Liver (tissue), 8 donors: ENCODE measurements at regions not wholly inside any gene's neighbourhood (a gene's known extent, or its start where the extent isn't known, plus 50 kb on each side); places are given as distances from the start of the nearest gene placed in this dataset.

Experiments
- DNase-seq: peaks from one replicate; pipeline ENCODE4 v3.0.0-alpha.2; 2017; ENCODE audit warnings: low spot score
- H3K27ac ChIP-seq, 2 donors: one replicate each; pipeline ENCODE4 v1.7.0; 2013; ENCODE audit warnings: inconsistent platforms in 2 of 2, low read length in 2 of 2, control low read depth in 1 of 2, low read depth in 1 of 2, mild to moderate bottlenecking in 1 of 2
- H3K27me3 ChIP-seq, 4 donors: one replicate each; pipeline versions ENCODE4 v1.6.1 to v1.7.0; 2013; ENCODE audit warnings: low read length in 3 of 4, inconsistent platforms in 1 of 4, mild to moderate bottlenecking in 1 of 4, moderate library complexity in 1 of 4; ENCODE audit not compliant: control insufficient read depth in 4 of 4, insufficient read depth in 4 of 4
- H3K36me3 ChIP-seq, 4 donors: one replicate each; pipeline versions ENCODE4 v1.6.1 to v1.7.0; 2013; ENCODE audit warnings: low read length in 3 of 4, mild to moderate bottlenecking in 3 of 4, low read depth in 1 of 4, moderate library complexity in 1 of 4; ENCODE audit not compliant: control insufficient read depth in 4 of 4, insufficient read depth in 3 of 4
- H3K4me1 ChIP-seq, 4 donors: one replicate each; pipeline versions ENCODE4 v1.6.1 to v1.7.0; 2013; ENCODE audit warnings: low read length in 3 of 4, mild to moderate bottlenecking in 3 of 4, moderate library complexity in 1 of 4; ENCODE audit not compliant: control insufficient read depth in 4 of 4, insufficient read depth in 4 of 4
- H3K4me3 ChIP-seq, 3 donors: one replicate each; pipeline versions ENCODE4 v1.6.1 to v1.7.0; 2013; ENCODE audit warnings: low read length in 3 of 3, control low read depth in 1 of 3, low read depth in 1 of 3, mild to moderate bottlenecking in 1 of 3
- H3K9ac ChIP-seq, 2 donors: one replicate each; pipeline ENCODE4 v1.7.0; 2013; ENCODE audit warnings: low read length in 2 of 2, mild to moderate bottlenecking in 2 of 2, moderate library complexity in 2 of 2, control low read depth in 1 of 2, low read depth in 1 of 2
- H3K9me3 ChIP-seq, 4 donors: one replicate each; pipeline versions ENCODE4 v1.6.1 to v1.7.0; 2013; ENCODE audit warnings: low read length in 3 of 4; ENCODE audit not compliant: control insufficient read depth in 4 of 4
- FOXA1 ChIP-seq: IDR thresholded peaks from 2 replicates; pipeline ENCODE4 v1.6.1; 2016; ENCODE audit warnings: antibody characterized with exemption
- FOXA2 ChIP-seq: IDR thresholded peaks from 2 replicates; pipeline ENCODE4 v1.6.1; 2016; ENCODE audit warnings: antibody characterized with exemption
- GABPA ChIP-seq, 2 donors: IDR thresholded peaks in 1 of 2; conservative IDR thresholded peaks in 1 of 2; 2 replicates each; pipeline ENCODE4 v1.6.1; 2016; ENCODE audit warnings: antibody characterized with exemption in 2 of 2, mild to moderate bottlenecking in 1 of 2, moderate library complexity in 1 of 2
- HNF4A ChIP-seq, 2 donors: conservative IDR thresholded peaks; 2 replicates each; pipeline ENCODE4 v1.6.1; 2016; ENCODE audit warnings: antibody characterized with exemption in 2 of 2, mild to moderate bottlenecking in 2 of 2
- JUND ChIP-seq, 2 donors: IDR thresholded peaks; 2 replicates each; pipeline ENCODE4 v1.6.1; 2016; ENCODE audit warnings: antibody characterized with exemption in 2 of 2
- SP1 ChIP-seq: IDR thresholded peaks from 2 replicates; pipeline ENCODE4 v1.6.1; 2018; ENCODE audit warnings: antibody characterized with exemption, mild to moderate bottlenecking
- YY1 ChIP-seq: IDR thresholded peaks from 2 replicates; pipeline ENCODE4 v1.6.1; 2016; ENCODE audit warnings: antibody characterized with exemption, mild to moderate bottlenecking
- ZBTB33 ChIP-seq: IDR thresholded peaks from 2 replicates; pipeline ENCODE4 v1.6.1; 2016; ENCODE audit warnings: antibody characterized with exemption
- WGBS: extraction: QIAGEN DNeasy Blood & Tissue Kit; methylation state at CpG from one replicate; pipeline ENCODE4 v1.1.7; 2013; 5-methylcytosine and 5-hydroxymethylcytosine counted together
- TF ChIP-seq, protein P1 (sequence below): fragments of 150-350 bp; IDR thresholded peaks from 2 replicates; pipeline ENCODE4 v1.5.1; 2017; ENCODE audit warnings: improper control_type of control experiment, low read depth, low read length; ENCODE audit not compliant: missing input control
- TF ChIP-seq, protein P2 (sequence below): IDR thresholded peaks from 2 replicates; pipeline ENCODE4 v1.6.1; 2016; ENCODE audit warnings: antibody characterized with exemption
- TF ChIP-seq, protein P3 (sequence below): IDR thresholded peaks from 2 replicates; pipeline ENCODE4 v1.6.1; 2016; ENCODE audit warnings: antibody characterized with exemption
- TF ChIP-seq, protein P4 (sequence below): IDR thresholded peaks from 2 replicates; pipeline ENCODE4 v1.6.1; 2016; ENCODE audit warnings: antibody characterized with exemption, mild to moderate bottlenecking
- donor health status: healthy.
- donor health status: healthy.
- donor health status: healthy.
- donor health status: healthy.
- donor health status: healthy.

DNA sequence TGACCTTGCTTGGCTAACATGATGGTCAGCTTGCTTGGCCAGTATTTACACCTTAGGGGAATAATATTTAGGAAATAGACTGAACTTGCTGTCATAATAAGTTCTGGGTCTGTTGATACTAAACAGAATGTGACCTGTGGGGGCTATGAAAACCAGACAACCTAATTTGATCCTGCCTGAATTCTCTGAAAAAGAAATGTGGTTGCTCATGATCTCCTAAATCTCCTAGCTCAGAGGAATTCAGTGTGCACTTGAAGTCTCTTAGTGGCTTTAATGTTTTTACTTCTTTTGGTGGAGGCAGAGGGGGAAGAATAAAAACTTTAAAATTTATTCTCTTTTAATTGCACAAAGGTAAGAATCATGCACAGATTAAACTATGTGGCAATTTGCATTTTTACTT lies 205.2 kb downstream of the SEC23IP start (continued):
- TF ChIP-seq, protein P1, sequence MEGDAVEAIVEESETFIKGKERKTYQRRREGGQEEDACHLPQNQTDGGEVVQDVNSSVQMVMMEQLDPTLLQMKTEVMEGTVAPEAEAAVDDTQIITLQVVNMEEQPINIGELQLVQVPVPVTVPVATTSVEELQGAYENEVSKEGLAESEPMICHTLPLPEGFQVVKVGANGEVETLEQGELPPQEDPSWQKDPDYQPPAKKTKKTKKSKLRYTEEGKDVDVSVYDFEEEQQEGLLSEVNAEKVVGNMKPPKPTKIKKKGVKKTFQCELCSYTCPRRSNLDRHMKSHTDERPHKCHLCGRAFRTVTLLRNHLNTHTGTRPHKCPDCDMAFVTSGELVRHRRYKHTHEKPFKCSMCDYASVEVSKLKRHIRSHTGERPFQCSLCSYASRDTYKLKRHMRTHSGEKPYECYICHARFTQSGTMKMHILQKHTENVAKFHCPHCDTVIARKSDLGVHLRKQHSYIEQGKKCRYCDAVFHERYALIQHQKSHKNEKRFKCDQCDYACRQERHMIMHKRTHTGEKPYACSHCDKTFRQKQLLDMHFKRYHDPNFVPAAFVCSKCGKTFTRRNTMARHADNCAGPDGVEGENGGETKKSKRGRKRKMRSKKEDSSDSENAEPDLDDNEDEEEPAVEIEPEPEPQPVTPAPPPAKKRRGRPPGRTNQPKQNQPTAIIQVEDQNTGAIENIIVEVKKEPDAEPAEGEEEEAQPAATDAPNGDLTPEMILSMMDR = no peak
- no peak for TF ChIP-seq JUND (IDR thresholded peaks at IDR 0.05)
- TF ChIP-seq, protein P2, sequence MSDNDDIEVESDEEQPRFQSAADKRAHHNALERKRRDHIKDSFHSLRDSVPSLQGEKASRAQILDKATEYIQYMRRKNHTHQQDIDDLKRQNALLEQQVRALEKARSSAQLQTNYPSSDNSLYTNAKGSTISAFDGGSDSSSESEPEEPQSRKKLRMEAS = no peak
- TF ChIP-seq FOXA1 = no peak
- no peak for TF ChIP-seq GABPA (IDR thresholded peaks at IDR 0.05 in 1 of 2, conservative IDR thresholded peaks at IDR 0.05 in 1 of 2)
- TF ChIP-seq, protein P3, sequence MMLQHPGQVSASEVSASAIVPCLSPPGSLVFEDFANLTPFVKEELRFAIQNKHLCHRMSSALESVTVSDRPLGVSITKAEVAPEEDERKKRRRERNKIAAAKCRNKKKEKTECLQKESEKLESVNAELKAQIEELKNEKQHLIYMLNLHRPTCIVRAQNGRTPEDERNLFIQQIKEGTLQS = no peak

DNA sequence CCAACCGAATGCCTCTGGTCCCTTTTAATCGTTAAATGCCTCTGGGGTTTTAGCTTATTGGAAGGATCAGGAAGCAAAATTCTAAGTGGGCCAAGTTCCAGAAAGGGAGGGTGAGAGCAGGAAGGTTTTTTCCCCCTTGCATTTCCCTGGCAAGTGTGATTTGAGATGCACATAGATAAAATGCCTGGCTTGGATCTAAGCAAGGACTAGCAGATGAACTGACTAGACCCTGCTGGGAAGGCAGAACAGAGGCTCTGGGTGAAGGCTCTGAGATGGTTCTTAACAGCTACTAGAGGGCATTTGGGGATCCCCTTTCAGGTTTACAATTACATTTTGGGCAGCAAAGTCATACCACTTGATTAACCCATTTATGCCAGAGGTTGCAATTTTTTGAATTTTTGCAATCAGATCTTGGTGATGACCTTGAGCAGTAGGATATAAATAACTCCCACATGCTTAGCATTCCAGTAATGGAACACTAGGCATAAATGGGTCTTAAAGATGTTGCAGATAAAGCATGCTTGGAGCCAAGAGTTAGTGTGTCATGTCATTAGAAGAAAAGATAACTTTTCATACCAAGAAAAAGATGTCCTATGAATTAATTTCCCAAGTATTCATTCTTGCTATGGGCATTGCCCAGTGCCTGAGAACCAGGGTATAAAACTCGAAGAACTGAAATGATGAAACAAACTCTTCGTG lies 205.9 kb downstream of the SEC23IP start:
- DNase-seq = no peak
- H3K27ac ChIP-seq = no peak overlapping the region
- TF ChIP-seq YY1 = no peak
- no peak for TF ChIP-seq SP1
- TF ChIP-seq, protein P4, sequence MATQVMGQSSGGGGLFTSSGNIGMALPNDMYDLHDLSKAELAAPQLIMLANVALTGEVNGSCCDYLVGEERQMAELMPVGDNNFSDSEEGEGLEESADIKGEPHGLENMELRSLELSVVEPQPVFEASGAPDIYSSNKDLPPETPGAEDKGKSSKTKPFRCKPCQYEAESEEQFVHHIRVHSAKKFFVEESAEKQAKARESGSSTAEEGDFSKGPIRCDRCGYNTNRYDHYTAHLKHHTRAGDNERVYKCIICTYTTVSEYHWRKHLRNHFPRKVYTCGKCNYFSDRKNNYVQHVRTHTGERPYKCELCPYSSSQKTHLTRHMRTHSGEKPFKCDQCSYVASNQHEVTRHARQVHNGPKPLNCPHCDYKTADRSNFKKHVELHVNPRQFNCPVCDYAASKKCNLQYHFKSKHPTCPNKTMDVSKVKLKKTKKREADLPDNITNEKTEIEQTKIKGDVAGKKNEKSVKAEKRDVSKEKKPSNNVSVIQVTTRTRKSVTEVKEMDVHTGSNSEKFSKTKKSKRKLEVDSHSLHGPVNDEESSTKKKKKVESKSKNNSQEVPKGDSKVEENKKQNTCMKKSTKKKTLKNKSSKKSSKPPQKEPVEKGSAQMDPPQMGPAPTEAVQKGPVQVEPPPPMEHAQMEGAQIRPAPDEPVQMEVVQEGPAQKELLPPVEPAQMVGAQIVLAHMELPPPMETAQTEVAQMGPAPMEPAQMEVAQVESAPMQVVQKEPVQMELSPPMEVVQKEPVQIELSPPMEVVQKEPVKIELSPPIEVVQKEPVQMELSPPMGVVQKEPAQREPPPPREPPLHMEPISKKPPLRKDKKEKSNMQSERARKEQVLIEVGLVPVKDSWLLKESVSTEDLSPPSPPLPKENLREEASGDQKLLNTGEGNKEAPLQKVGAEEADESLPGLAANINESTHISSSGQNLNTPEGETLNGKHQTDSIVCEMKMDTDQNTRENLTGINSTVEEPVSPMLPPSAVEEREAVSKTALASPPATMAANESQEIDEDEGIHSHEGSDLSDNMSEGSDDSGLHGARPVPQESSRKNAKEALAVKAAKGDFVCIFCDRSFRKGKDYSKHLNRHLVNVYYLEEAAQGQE = no peak
- TF ChIP-seq HNF4A (conservative IDR thresholded peaks at IDR 0.05) = no peak
- TF ChIP-seq FOXA2 = no peak
- TF ChIP-seq, protein P2 = no peak
- TF ChIP-seq ZBTB33 = no peak
- WGBS = 57% methylated on average over 4 of the region's 4 CpGs
- no peaks in the 10 kb centered on the region for H3K4me1 ChIP-seq
- H3K4me3 ChIP-seq = no peak overlapping the region
- no peak overlapping the region for H3K9ac ChIP-seq
- no peaks in the 10 kb centered on the region for H3K36me3 ChIP-seq
- H3K9me3 ChIP-seq = no peaks in the 10 kb centered on the region
- H3K27me3 ChIP-seq = peaks cover 0 to 7% (median 1%) of the 10 kb centered on the region in 4 donors
